NCI-H146 treated with DMSO at 0.1 percent for 48 hours (cell line): ENCODE measurements at regions not wholly inside any gene's neighbourhood (a gene's known extent, or its start where the extent isn't known, plus 50 kb on each side); places are given as distances from the start of the nearest gene placed in this dataset.

Experiments used
- DNase-seq: peaks from one replicate; lab custom pipeline; 2025; ENCODE audit not compliant: unreplicated experiment; lab: John Stamatoyannopoulos, UW

DNA sequence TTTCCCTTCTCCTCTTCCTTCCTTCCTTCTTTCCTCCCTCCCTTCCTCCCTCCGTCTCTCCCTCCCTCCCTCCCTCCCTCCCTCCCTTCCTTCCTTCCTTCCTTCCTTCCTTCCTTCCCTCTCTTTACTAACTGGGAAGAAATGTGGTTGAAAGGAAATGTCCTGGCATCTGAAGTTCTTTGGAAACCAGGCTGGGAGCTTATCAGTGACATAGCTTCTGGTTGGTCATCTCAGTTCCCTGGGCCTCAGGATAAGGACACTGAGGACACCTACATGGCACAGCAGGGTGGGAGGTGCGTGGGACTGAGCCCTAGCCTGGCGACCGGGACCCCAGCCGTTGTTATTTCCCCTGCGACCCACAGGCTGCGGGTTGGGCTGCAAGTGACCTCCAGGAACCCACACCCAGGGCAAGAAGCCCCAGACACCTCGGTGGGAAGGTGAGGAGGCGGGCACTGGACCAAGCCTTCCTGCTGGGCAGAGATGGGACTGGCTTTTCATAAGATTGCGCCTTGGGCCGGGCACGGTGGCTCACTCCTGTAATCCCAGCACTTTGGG lies 1486.5 kb downstream of the TBC1D22A start:
- DNase-seq, result no peak

DNA sequence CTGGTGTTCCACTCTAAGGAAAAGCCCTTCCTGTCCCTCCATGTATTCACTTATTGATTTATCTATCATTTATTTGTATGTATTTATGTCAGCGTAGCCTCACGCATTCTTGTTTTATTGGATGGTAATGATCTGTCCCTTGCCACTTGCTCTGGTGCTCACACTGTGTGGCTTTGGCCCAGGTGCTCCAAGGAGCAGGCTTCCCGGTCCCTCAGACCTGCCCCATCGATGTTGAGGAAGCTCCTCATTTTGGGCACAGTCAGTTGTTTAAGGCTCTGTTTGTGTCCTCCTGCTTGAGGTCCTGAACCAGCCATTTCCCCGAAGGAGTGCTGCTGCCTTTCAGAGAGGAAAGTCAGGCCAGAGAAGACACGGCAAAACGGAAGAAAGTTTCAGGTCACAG lies 1485.4 kb downstream of the TBC1D22A start:
- no peak for DNase-seq

DNA sequence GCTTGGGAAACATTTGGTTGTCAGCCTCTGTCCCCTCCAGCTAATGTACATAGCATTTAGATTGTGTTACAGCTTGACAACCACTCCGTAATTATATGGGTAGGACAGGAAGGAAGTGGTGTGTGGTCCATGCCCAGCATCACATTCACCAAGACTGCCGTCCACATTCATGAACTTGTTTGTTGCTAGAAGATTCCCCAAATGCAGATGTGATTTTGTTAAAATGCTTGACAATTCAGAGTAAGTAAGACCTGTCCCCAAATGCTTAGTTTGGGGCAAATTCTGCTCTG lies 1482.7 kb downstream of the TBC1D22A start:
- DNase-seq, result no peak

DNA sequence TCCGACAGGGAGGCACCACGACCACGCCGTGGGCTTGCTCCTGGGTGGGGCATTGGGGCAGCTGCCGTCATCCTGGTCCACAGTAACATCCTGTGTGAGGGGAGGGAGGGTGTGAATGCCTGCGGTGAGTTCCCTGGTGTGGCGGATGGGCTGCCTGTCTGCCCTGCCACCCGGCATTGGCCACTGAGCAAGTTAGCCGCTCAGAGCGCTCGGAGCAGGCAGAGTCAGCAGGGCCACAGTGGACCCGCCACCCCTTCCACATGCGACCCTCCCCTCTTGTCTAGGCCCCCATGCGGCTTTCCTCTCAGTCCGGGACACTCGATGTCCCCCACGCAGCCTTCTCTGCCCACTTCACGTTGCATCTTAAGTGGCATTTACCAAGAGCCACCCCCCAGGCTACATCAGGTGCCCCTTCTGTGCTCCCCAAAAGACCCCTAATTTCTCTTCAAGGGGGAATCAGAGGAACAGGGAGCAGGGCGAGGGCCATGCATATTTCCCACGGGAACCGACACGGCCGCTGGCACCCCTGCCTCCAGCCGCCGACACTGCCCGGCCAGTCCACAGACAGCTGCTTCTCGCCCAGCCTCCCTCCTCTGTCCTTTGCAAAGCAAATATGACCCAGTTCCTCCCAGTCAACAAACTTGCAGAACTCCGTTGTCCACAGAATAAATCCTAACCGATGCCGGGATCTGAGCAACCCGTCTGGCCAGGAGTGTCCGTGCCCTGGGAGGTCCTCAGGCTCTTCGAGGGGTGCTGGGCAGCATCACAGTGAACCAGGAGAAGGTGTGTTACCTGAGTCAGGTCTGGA lies 1482.1 kb downstream of the TBC1D22A start:
- no peak for DNase-seq

DNA sequence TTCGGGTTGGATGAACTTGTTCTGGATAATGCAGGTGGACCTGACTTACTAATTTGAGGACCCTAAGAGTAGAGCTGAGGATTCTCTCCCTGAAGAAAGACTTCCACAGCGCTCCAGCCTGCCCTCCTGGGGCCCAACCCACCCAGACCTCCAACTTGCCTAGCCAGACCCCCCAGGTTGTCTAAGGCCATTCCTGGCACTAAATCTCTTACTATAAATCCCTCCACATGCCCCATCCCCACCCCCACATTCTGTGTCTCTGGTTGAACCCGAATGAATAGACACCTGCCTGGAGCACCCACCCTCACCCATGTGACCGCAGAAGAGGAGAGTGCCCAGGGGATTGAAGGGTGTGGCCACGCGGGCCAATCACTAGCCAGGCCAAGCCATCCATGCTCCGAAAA lies 1480.0 kb downstream of the TBC1D22A start:
- no peak for DNase-seq

DNA sequence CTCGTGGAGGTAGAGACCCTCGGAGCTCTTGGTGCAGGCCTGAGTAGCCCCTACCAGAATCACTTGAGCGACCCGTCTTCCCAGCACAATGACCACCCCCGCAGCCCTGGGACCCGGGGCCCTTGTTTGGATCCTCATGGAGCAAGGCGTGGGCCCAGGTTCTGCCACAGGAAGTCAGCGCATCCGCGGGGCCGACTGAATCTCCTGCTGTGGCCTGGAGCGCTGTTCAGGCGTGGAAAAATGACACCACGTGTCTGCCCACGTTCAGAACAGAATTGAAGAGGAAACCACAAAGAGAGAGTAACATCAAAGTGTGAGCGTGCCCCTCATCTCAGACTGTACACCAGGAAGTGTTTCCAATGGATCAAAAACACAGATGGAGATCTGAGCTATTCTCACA lies 1479.2 kb downstream of the TBC1D22A start:
- DNase-seq, result no peak

DNA sequence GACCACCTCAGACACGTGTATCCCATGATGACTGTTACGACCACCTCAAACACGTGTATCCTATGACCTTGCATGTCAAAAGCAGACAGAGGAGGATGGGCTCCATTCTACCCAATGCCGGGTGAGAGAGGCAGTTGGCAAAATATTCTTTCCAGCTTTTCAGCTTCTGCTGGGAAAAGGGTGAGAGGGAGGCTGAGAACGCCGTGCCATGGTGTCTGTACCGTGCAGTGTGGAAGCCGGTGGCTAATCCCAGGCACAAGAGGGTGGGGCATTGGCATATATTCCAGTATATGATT lies 1478.4 kb downstream of the TBC1D22A start:
- no peak for DNase-seq

DNA sequence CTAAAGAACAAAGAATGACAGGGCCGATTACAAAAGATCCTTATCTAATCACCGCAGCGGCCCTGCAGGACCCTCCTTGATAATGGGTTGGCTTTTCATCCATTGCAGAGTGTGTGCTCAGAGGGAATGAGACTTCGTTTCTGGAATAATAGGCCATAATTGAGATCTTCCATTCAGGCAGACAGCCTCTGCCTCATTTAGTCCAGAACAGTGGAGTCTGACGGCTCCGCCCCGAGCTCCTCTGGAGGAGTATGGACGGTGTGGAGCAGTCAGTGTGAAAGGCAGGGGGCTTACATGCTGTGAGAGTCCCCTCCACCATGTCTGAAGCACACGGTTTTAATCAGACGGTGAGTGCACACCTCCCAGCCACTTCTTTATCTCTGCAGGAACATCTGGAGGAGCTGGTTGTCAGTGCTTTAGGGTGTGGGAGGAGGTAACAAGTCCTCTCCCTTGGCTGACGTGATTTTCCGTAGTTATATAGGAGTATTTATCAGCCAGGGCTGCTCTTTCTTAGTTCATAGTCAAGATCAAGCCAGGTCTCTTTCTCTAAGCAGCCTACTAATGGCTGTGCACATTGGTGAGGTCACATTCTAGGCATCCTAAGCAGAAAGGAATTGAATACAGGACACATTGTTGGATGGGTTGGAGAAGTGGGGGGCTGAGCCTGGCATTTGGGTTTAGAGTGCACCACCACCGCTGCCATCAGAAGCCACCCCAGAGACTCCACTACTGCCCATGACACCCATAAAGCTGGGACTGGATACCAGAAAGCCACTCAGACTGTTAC lies 1477.9 kb downstream of the TBC1D22A start:
- peak; percentile 0 for DNase-seq

DNA sequence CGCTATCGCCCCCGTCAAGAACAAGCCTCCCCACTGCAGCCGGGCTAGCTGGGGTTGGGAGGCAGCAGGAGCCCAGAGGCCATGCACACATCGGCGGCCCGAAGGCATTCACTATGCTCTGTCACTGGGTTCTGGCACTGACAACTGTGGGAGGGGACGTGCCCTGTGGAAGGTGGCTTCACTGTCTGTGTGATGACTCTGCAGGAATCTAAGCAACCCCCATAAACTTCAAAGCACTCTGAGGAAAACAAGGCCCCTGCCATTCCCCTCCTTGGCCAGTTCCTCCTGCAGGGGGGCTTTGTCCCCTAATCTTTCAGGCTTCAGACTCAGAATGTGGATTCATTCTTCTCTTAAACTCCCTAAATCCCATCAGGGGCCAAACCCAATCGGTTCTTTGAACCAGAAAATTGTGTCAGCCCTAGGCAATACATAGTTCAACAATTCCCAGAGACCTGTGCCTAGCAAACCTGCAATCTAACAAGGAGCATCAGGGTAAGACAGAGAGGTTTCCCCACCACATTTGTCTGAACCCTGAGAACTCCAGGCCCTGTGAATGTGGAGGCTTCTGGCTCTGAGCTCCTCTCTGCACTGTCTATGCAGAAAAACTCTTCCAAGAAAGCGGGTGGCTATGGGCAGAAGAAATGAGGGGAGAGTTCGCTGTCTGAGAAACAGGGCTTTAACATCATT lies 1477.2 kb downstream of the TBC1D22A start:
- DNase-seq, result no peak

DNA sequence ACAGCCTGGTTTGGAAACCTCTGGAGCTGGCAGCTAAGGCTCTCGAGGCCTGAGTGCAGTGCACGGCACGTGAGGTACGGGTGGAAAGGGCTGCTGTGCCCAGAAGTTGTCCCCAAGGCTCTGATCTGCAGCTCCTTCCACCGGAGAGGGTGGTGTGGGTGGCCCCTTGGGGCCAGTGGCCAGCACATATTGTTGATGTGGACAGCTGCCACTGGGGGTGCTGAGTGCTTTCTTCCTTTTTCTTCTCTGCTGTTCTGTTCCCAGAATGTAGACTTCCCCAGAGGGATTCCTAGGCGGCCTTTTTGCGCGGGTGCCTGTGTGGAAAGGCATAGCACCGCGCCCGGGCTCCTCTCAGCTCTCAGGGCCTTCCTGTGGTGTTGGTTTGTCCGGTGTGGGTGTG lies 1476.5 kb downstream of the TBC1D22A start:
- DNase-seq, result no peak

DNA sequence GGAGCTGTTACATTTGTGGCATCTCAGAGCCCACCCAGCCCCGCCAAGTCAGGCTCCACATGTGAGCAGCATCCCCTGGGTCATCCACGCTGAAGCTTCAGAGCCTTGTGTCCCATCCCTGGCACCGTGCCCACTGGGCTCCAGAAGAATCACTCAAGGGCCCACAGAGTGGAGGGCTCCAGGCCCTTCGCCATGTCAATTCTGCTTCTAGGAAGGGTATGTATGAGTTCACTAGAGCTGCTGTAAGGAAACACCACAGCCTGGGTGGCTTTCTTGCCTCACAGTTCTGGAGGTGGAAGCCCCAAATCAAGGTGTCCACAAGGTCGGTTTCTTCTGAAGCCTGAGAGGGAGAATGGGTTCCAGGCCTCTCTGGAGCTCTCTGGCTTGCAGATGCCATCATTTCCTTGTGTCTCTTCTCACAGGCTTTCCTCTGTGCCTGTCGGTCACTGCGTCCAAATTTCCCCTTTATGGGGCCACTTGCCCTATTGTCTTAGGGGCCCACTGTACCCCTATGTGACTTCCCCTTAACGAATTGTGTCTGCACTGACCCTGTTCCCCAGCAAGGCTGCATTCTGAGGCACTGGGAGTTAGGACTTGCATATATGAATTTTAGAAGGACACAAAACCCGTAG lies 1476.0 kb downstream of the TBC1D22A start:
- DNase-seq, result no peak

DNA sequence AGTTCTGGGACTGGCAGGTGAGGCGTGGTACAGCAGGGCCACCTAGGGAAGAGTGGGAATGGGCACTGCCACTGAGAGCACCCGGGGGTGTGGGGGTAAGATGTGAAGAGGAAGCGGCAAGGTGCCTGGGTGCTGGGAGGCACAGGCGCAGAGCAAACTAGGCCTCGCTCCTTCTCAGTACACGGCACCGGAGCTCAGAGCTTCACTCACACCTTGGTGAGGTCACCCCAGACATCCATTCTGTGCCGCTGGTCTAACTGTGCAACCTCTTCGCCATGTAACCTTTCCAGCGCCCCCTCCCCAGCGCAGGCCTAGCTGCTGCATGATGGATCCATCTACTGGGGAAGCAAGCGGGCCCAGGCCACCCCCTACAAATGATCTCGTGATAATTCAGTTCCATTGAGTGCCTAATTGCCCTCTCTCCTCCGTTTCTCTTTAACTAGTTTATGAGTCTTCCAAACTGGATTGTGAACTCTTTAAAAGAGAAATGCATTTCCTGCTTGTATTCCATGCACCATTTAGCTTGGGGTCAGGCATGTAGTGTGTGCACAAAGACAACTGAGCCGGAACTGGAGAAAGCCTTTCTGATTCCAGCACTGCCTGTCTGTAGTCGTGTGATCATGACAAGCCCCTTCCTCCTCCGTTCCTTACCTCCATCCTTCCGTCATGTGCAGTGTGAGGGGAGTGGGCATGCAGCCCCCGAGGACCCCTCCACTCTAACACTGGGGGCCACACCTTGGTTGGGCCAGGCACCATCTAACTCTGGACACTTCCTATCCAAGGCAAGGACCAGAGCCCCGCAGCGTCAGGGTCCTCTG lies 1475.2 kb downstream of the TBC1D22A start:
- no peak for DNase-seq

DNA sequence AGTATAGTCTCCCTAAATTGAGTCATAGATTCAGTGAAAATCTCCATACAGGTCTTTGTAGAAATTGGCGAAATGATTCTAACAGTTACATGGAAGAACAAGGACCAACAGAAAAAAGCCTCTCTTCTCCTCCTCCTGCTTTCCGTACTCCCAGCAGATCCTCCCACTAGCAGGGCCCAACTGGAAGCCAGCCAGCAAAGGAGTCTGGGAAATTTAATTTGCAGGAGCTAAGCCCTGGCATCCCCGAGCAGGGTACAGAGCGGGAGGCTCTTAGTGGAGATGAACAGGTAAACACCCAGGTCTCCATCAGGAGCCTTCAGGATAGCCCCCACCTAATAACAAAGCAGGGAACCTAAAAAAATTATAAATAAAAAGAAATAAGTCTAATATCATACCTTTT lies 1473.8 kb downstream of the TBC1D22A start:
- no peak for DNase-seq

DNA sequence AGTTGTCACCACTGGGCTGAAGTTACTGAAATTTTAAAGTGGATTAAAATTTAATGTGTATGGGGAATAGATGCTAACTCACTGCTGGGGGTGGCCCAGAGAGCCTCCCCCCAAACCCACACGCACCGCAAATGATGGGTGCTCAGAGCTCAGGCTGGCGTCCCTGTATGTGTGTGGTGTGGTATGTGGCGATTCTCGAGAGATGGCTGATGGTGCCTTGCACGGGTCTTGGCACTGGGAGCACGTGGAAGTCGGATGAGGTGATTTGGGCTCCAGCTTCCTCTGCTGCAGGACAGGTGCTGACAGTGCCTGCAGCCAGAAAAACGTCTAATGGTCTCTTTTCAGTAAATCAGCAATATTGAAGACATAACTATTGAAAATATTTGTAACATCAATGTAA lies 1473.3 kb downstream of the TBC1D22A start:
- no peak for DNase-seq

DNA sequence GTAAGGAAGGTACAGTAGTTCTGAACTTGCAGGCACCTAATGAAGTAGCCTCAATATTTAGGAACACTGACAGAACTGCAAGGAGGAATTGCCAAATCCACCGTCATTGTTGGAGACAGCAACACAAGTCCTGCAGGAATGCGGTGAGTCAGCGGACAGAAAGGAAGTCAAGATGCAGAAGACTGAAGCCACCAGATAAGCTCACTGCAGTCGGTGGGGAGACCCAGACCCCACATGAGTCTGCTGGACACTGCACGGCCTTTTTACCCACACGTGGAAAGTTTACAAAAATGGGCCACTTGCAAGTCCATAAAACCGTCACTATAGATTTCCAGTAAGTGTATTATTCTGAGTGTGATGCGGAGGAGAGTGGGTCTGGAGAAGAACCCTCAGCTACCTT lies 1471.6 kb downstream of the TBC1D22A start:
- DNase-seq, result no peak

DNA sequence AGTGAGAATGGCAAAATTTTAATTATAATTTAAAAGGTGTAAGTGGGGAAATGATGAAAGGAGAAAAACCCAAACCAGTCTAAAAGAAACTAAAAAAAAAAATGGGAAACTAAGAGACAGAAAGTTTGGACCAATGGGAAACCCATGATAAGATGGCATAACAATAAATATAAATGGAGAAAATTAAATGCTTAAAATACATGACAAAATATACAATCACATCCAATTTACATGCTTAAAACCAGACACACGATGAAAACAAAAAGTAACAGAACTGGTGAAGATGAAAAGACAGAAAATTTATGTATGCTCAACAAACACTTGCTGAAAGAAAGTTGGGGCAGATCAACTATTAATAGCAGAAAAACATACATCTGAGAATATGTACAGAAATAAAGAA lies 1471.1 kb downstream of the TBC1D22A start:
- no peak for DNase-seq

DNA sequence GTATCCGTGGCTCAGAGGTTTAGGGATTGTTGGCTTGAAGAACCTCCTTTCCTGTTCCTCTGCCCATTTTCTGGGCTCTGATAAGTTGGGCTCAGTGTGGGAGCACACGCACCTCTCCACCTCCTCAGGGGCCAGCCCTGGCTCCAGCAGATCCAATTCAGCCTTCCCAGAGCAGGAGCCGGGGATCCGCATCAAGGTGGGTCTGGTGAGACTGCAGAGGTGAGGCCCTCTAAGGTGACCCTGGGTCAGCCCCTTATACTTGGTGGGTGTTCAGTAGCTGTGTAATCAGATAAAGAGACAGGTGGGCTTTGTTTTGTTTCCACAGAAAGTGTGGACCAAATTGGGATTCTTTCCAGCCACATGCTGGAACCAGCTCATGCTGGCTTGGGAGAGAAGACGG lies 1466.0 kb downstream of the TBC1D22A start:
- DNase-seq, result no peak

DNA sequence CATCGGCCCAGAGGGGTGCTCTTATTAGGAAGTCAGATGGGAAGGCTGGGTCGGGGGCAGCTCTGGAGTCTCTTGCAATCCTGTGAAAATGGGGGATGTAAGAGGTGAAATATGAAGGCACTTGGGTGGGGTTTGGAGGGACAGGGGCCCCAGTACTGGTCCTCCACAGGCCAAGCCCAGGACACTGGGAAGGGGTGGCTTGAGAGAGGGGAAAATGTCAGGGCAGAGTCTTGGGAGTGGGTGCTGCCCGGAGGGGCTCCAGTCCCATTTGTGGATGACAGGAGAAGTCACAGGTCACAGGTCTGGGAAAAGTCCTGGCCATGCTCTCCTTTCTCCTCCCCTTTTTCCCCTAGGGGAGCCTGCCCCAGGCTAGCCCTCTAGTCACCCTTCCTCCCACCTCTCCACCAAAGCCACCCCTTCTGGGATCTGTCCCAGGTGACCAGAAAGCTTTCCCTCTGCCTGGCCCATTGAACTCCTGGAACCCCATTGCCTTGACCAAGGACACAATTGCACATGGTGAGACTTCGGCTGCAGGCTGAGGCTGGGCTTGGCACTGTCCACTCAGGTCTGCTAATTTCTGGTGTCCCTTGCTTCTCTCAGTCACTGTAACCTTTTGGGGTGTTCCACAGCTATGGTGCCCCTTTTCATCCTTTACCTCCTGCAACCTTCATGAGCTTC lies 1465.0 kb downstream of the TBC1D22A start:
- no peak for DNase-seq

DNA sequence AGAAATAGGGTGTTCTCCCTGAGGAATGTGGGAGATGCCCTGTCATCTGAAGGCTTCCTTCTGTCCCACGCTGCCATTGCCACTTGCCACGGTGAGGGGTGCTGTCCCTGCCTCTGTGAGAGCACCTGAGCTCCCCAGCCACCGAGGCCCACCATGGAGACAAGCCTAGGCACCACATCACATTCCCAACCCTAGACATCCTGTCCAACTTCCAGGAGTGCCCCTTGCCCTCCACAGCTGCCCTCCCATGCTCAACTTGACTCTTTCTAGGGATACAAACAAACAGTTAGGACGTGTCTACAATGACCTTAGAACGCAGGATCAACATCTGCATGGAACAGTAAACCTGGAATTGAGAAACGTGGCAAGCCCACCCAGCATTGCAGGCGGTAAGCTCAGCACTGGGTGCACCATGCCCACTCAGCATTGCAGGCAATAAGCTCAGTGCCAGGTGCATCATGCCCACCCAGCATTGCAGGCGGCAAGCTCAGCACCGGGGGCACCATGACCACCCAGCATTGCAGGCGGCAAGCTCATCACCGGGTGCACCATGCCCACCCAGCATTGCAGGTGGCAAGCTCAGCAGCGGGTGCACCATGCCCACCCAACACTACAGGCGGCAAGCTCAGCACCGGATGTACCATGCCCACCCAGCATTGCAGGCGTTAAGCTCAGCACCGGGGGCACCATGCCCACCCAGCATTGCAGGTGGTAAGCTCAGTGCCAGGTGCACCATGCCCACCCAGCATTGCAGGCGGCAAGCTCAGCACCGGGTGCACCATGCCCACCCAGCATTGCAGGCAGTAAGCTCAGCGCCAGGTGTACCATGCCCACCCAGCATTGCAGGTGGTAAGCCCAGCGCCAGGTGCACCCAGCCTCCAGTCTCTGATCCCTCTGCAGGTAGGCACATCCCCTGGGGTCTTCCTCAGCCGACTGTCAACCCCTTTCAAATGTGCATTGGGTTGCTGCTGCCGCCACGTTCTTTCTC lies 1463.9 kb downstream of the TBC1D22A start:
- DNase-seq, result no peak
